WTC11 (cell line): ENCODE measurements at regions not wholly inside any gene's neighbourhood (a gene's known extent, or its start where the extent isn't known, plus 50 kb on each side); places are given as distances from the start of the nearest gene placed in this dataset.
A peak's percentile ranks its signal among the peaks of the same experiment; 100 is the strongest.

Source experiments
- ATAC-seq: fragments of 200-7000 bp; cut with Tn5 transposase; 2 replicates; pipeline ENCODE4 v1.10.0; 2021; ENCODE audit warnings: mild to moderate bottlenecking, moderate library complexity
- CTCF ChIA-PET: fragments of 300-600 bp; sonication (Branson Sonifier 250); formaldehyde crosslinking; loops from one replicate; lab custom pipeline; 2021; ENCODE audit warnings: antibody characterized with exemption; lab: Charles Lee
- POLR2A ChIA-PET: fragments of 350-600 bp; sonication (Branson Sonifier 250); formaldehyde crosslinking; loops from one replicate; lab custom pipeline; 2021; ENCODE audit warnings: antibody characterized with exemption; lab: Charles Lee
- DNase-seq: peaks from one replicate; pipeline ENCODE4 v3.0.0; 2021; ENCODE audit warnings: low spot score
- H3K27ac Mint-ChIP-seq: 2 replicates; pipeline ENCODE4 v1.8.0; 2021; ENCODE audit warnings: mixed read lengths
- H3K27me3 Mint-ChIP-seq: 2 replicates; pipeline ENCODE4 v1.8.0; 2021; ENCODE audit warnings: low read depth, mild to moderate bottlenecking, moderate library complexity, mixed read lengths
- H3K36me3 Mint-ChIP-seq: 2 replicates; pipeline ENCODE4 v1.8.0; 2021; ENCODE audit warnings: mixed read lengths
- H3K4me1 Mint-ChIP-seq: 2 replicates; pipeline ENCODE4 v1.8.0; 2022; ENCODE audit warnings: mixed read lengths
- H3K4me3 Mint-ChIP-seq: 2 replicates; pipeline ENCODE4 v1.8.0; 2021; ENCODE audit warnings: mild to moderate bottlenecking, moderate library complexity, mixed read lengths
- H3K9me3 Mint-ChIP-seq: 2 replicates; pipeline ENCODE4 v1.8.0; 2021; ENCODE audit warnings: mixed read lengths
- ATF1 ChIP-seq: sonication (generic); formaldehyde crosslinking; IDR thresholded peaks from 2 replicates; pipeline ENCODE4 v1.8.1; 2023; ENCODE audit warnings: mild to moderate bottlenecking, moderate library complexity, missing genetic modification reagents
- ELF4 ChIP-seq: sonication (generic); formaldehyde crosslinking; IDR thresholded peaks from 2 replicates; pipeline ENCODE4 v1.8.1; 2022; ENCODE audit warnings: low read depth, mild to moderate bottlenecking, moderate library complexity, missing genetic modification reagents
- FOXP1 ChIP-seq: sonication (generic); formaldehyde crosslinking; IDR thresholded peaks from 2 replicates; pipeline ENCODE4 v1.8.0; 2022; ENCODE audit warnings: missing genetic modification reagents, mild to moderate bottlenecking, moderate library complexity, borderline replicate concordance
- GABPB1 ChIP-seq: sonication (generic); formaldehyde crosslinking; IDR thresholded peaks from 2 replicates; pipeline ENCODE4 v1.8.1; 2023; ENCODE audit warnings: mild to moderate bottlenecking, missing genetic modification reagents
- GRHL2 ChIP-seq: fragments of 250-450 bp; sonication (Bioruptor Pico); IDR thresholded peaks from 2 replicates; pipeline ENCODE4 v1.8.0; 2022; ENCODE audit warnings: mild to moderate bottlenecking, moderate library complexity; ENCODE audit not compliant: insufficient replicate concordance, severe bottlenecking
- JUN ChIP-seq: sonication (generic); formaldehyde crosslinking; IDR thresholded peaks from 2 replicates; pipeline ENCODE4 v1.8.0; 2023; ENCODE audit warnings: mild to moderate bottlenecking, missing genetic modification reagents
- MXD4 ChIP-seq: fragments of 250-450 bp; sonication (Bioruptor Pico); IDR thresholded peaks from 2 replicates; pipeline ENCODE4 v1.8.0; 2021; ENCODE audit warnings: mild to moderate bottlenecking, moderate library complexity, borderline replicate concordance
- NFYB ChIP-seq: sonication (generic); formaldehyde crosslinking; conservative IDR thresholded peaks from 2 replicates; pipeline ENCODE4 v1.8.0; 2022; ENCODE audit warnings: low read depth, missing genetic modification reagents
- RORB ChIP-seq: fragments of 250-450 bp; sonication (Bioruptor Pico); IDR thresholded peaks from 2 replicates; pipeline ENCODE4 v1.9.0; 2021; ENCODE audit warnings: mild to moderate bottlenecking
- SMAD3 ChIP-seq: sonication (generic); formaldehyde crosslinking; IDR thresholded peaks from 2 replicates; pipeline ENCODE4 v1.8.0; 2022; ENCODE audit warnings: missing genetic modification reagents, mild to moderate bottlenecking, borderline replicate concordance
- SOX15 ChIP-seq: fragments of 250-450 bp; sonication (Bioruptor Pico); IDR thresholded peaks from 2 replicates; pipeline ENCODE4 v1.9.0; 2021; ENCODE audit warnings: mild to moderate bottlenecking
- TCF7 ChIP-seq: sonication (generic); formaldehyde crosslinking; IDR thresholded peaks from 2 replicates; pipeline ENCODE4 v1.8.0; 2022; ENCODE audit warnings: mild to moderate bottlenecking, low read depth, missing genetic modification reagents, moderate library complexity
- TF ChIP-seq, protein P1 (sequence below): sonication (generic); formaldehyde crosslinking; IDR thresholded peaks from 2 replicates; pipeline ENCODE4 v1.8.1; 2022; ENCODE audit warnings: missing genetic modification reagents, borderline replicate concordance
- TF ChIP-seq, protein P2 (sequence below): sonication (generic); formaldehyde crosslinking; IDR thresholded peaks from 2 replicates; pipeline ENCODE4 v1.8.0; 2022; ENCODE audit warnings: mild to moderate bottlenecking, missing genetic modification reagents
- TF ChIP-seq, protein P3 (sequence below): fragments of 250-450 bp; sonication (Bioruptor Pico); IDR thresholded peaks from 2 replicates; pipeline ENCODE4 v1.9.0; 2021; ENCODE audit warnings: mild to moderate bottlenecking
- TF ChIP-seq, protein P4 (sequence below): sonication (generic); formaldehyde crosslinking; IDR thresholded peaks from 2 replicates; pipeline ENCODE4 v1.8.0; 2022; ENCODE audit warnings: mild to moderate bottlenecking, missing genetic modification reagents
- TF ChIP-seq, protein P5 (sequence below): sonication (generic); formaldehyde crosslinking; conservative IDR thresholded peaks from 2 replicates; pipeline ENCODE4 v1.8.1; 2023; ENCODE audit warnings: mild to moderate bottlenecking, low read depth, missing genetic modification reagents, moderate library complexity
- TF ChIP-seq, protein P6 (sequence below): fragments of 250-450 bp; sonication (Bioruptor Pico); conservative IDR thresholded peaks from 2 replicates; pipeline ENCODE4 v1.9.0; 2021; ENCODE audit warnings: mild to moderate bottlenecking

DNA sequence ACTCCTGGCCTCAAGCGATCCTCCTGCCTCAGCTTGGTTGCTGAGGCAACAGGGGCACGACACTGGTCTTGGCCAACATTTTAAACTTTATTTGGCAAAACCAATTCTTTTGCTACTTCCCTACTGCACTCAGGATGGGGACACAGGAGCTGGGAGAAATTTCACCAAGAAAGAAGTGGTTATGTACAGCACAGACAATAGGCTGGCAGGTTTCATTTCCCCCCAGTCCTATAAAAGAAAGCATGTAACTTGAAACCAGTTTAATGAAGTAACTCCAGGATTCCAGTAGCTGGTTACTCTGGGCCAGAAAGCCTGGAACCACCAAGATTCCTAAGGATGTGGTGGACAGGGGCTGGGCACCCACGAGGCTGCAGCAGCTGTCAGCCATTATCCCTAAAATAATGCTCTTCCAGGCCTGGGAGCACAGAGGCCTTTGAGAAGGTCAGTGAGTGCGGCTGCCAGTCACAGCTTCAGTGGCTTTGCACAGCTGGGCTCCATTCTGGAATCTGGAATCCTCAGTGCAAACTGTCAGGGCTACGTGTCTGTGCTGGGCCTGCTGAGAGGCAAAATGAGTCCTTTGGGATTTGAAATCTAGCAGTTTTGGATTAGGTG is 142.3 kb upstream of the ITGA6 start:
- TF ChIP-seq, protein P1, sequence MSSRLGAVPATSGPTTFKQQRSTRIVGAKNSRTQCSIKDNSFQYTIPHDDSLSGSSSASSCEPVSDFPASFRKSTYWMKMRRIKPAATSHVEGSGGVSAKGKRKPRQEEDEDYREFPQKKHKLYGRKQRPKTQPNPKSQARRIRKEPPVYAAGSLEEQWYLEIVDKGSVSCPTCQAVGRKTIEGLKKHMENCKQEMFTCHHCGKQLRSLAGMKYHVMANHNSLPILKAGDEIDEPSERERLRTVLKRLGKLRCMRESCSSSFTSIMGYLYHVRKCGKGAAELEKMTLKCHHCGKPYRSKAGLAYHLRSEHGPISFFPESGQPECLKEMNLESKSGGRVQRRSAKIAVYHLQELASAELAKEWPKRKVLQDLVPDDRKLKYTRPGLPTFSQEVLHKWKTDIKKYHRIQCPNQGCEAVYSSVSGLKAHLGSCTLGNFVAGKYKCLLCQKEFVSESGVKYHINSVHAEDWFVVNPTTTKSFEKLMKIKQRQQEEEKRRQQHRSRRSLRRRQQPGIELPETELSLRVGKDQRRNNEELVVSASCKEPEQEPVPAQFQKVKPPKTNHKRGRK (CRISPR knock-in tag): no peak
- TF ChIP-seq ATF1 (CRISPR knock-in tag) (no peak), NFYB (CRISPR knock-in tag) (no peak), FOXP1 (CRISPR knock-in tag) (no peak), GRHL2 (CRISPR knock-in tag) (no peak), GABPB1 (CRISPR knock-in tag) (no peak), SOX15 (no peak), MXD4 (no peak), TCF7 (CRISPR knock-in tag) (no peak)
- TF ChIP-seq, protein P2, sequence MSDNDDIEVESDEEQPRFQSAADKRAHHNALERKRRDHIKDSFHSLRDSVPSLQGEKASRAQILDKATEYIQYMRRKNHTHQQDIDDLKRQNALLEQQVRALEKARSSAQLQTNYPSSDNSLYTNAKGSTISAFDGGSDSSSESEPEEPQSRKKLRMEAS (CRISPR knock-in tag): no peak
- TF ChIP-seq, protein P3, sequence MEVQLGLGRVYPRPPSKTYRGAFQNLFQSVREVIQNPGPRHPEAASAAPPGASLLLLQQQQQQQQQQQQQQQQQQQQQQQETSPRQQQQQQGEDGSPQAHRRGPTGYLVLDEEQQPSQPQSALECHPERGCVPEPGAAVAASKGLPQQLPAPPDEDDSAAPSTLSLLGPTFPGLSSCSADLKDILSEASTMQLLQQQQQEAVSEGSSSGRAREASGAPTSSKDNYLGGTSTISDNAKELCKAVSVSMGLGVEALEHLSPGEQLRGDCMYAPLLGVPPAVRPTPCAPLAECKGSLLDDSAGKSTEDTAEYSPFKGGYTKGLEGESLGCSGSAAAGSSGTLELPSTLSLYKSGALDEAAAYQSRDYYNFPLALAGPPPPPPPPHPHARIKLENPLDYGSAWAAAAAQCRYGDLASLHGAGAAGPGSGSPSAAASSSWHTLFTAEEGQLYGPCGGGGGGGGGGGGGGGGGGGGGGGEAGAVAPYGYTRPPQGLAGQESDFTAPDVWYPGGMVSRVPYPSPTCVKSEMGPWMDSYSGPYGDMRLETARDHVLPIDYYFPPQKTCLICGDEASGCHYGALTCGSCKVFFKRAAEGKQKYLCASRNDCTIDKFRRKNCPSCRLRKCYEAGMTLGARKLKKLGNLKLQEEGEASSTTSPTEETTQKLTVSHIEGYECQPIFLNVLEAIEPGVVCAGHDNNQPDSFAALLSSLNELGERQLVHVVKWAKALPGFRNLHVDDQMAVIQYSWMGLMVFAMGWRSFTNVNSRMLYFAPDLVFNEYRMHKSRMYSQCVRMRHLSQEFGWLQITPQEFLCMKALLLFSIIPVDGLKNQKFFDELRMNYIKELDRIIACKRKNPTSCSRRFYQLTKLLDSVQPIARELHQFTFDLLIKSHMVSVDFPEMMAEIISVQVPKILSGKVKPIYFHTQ (CRISPR knock-in tag): no peak
- TF ChIP-seq, protein P4, sequence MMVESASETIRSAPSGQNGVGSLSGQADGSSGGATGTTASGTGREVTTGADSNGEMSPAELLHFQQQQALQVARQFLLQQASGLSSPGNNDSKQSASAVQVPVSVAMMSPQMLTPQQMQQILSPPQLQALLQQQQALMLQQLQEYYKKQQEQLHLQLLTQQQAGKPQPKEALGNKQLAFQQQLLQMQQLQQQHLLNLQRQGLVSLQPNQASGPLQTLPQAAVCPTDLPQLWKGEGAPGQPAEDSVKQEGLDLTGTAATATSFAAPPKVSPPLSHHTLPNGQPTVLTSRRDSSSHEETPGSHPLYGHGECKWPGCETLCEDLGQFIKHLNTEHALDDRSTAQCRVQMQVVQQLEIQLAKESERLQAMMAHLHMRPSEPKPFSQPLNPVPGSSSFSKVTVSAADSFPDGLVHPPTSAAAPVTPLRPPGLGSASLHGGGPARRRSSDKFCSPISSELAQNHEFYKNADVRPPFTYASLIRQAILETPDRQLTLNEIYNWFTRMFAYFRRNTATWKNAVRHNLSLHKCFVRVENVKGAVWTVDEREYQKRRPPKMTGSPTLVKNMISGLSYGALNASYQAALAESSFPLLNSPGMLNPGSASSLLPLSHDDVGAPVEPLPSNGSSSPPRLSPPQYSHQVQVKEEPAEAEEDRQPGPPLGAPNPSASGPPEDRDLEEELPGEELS (CRISPR knock-in tag): no peak
- no peaks in the 10 kb centered on the region for H3K27me3 Mint-ChIP-seq
- ChIA-PET CTCF (interaction anchor here (0.8 to 1.4 kb wide), 3 partner anchors 38 to 247 kb away, joined by 3 to 7 read pairs (median 3); no protein-coding TSS in a partner anchor), POLR2A (no interaction called here)
- H3K4me3 Mint-ChIP-seq: no peak overlapping the region
- DNase-seq (peak; percentile 58), ATAC-seq (peak; percentile 94)
- no peaks in the 10 kb centered on the region for H3K9me3 Mint-ChIP-seq
- H3K36me3 Mint-ChIP-seq: no peaks in the 10 kb centered on the region
- peak overlapping the region; percentile 26 for H3K27ac Mint-ChIP-seq
- H3K4me1 Mint-ChIP-seq: peaks cover 28% of the 10 kb centered on the region

DNA sequence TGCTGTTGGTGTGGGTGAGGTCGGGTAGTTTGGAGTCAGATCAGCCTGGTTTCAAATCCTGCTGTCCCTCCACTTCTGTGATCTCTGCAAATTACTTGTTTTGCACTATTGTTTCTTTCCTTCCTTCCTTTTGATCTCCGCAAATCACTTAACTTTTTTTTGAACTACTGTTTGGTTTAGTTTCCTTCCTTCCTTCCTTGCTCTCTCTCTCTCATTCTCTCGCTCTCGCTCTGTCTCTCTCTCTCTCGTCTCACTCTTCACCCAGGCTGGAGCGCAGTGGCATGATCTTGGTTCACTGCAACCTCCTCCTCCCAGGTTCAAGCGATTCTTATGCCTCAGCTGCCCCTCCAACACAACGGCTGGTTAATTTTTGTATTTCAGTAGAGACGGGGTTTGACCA is 141.6 kb upstream of the ITGA6 start:
- H3K27me3 Mint-ChIP-seq: no peaks in the 10 kb centered on the region
- ChIA-PET POLR2A (no interaction called here), CTCF (interaction anchor here (1.0 to 1.4 kb wide), 2 partner anchors 176 to 248 kb away, joined by 3 to 7 read pairs; no protein-coding TSS in a partner anchor)
- no peaks in the 10 kb centered on the region for H3K36me3 Mint-ChIP-seq
- peak overlapping the region; percentile 26 for H3K27ac Mint-ChIP-seq
- H3K4me3 Mint-ChIP-seq: no peak overlapping the region
- ATAC-seq: peak; percentile 11; the same call in 1 of the 2 replicates
- DNase-seq: no peak
- no peak for TF ChIP-seq NFYB (CRISPR knock-in tag)
- TF ChIP-seq SOX15: no peak
- TF ChIP-seq, protein P5, sequence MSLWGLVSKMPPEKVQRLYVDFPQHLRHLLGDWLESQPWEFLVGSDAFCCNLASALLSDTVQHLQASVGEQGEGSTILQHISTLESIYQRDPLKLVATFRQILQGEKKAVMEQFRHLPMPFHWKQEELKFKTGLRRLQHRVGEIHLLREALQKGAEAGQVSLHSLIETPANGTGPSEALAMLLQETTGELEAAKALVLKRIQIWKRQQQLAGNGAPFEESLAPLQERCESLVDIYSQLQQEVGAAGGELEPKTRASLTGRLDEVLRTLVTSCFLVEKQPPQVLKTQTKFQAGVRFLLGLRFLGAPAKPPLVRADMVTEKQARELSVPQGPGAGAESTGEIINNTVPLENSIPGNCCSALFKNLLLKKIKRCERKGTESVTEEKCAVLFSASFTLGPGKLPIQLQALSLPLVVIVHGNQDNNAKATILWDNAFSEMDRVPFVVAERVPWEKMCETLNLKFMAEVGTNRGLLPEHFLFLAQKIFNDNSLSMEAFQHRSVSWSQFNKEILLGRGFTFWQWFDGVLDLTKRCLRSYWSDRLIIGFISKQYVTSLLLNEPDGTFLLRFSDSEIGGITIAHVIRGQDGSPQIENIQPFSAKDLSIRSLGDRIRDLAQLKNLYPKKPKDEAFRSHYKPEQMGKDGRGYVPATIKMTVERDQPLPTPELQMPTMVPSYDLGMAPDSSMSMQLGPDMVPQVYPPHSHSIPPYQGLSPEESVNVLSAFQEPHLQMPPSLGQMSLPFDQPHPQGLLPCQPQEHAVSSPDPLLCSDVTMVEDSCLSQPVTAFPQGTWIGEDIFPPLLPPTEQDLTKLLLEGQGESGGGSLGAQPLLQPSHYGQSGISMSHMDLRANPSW (CRISPR knock-in tag): no peak
- TF ChIP-seq, protein P6, sequence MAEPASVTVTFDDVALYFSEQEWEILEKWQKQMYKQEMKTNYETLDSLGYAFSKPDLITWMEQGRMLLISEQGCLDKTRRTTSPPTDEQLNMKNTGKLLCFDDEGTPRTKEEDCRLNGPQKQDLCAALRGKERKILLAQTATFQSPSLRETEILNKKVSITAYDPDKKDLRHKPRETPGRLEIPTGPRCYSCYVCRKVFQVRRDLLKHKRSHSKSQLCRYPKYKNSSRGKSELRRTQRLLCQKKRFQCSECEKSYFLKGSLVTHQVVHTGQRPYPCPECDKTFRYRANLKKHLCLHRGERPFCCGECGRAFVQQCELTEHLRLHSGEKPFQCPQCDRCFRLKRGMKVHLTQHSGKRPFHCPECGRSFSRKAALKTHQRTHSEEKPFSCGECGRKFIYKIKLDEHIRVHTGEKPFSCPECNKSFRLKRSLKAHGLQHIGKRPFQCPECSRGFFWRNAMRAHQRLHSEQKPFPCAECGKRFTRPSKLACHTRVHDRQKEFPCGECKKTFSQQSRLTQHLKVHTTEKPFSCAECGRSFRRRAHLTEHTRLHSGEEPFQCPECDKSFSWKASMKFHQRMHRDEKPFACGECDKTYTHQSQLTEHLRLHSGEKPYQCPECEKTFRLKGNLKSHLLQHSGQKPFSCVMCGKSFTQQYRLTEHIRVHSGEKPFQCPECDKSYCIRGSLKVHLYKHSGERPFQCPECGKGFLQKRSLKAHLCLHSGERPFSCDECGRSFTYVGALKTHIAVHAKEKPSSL: no peak
- TF ChIP-seq SMAD3 (CRISPR knock-in tag): no peak
- TF ChIP-seq RORB (CRISPR knock-in tag): no peak
- no peak for TF ChIP-seq ELF4 (CRISPR knock-in tag)
- TF ChIP-seq, protein P1 (CRISPR knock-in tag): no peak
- no peak for TF ChIP-seq JUN (CRISPR knock-in tag)
- peaks cover 28% of the 10 kb centered on the region for H3K4me1 Mint-ChIP-seq
- no peaks in the 10 kb centered on the region for H3K9me3 Mint-ChIP-seq
